DND-41 (cell line): ENCODE measurements at regions not wholly inside any gene's neighbourhood (a gene's known extent, or its start where the extent isn't known, plus 50 kb on each side); places are given as distances from the start of the nearest gene placed in this dataset.

ENCODE experiments used
- EZH2 ChIP-seq: IDR thresholded peaks from 3 replicates; pipeline ENCODE4 v1.6.1; 2012; ENCODE audit warnings: borderline replicate concordance, low read depth, mild to moderate bottlenecking, moderate library complexity, low read length, inconsistent platforms; ENCODE audit not compliant: severe bottlenecking
- TF ChIP-seq, protein P1 (sequence below): IDR thresholded peaks from 2 replicates; pipeline ENCODE4 v1.5.1; 2012; ENCODE audit warnings: borderline replicate concordance, low read length, moderate library complexity, mild to moderate bottlenecking; ENCODE audit not compliant: poor library complexity, severe bottlenecking; ENCODE audit errors: extremely low read depth

DNA sequence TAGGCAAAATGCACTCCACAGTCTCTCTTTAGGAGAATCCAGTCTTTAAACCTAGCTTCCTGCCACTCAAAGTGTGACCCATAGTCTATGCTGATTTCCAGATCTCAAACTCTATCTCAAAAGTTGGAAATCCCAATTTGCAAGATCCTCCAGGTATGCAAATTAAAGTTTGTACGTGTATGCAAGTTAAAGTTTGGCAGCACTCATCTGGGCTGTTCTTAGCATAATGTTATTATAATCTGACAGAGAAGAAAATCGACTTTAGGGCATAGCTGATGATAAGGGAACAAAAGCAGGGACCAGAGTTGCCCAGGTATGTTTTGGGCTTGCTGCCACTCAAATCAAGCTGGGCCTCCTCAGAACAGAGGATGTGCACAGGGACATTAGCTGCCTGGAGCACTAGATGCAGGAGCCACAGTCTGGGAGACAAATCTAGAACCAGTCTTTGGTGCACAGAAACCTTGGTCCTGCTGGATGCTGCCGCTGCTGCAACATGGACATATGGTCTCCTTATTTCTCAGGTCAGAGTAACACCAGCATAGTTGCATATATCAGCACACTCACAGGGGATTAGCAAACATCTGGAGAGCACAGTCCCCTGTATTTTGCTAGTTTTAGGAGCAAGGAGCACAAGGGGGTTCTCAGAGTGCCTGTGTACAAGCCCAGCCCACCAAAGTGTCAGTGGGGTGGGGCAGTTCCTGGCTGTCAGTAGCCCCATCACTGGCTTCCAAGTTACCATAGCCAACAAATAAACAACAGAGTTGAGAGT lies 242.6 kb downstream of the TTC32 start:
- TF ChIP-seq EZH2, result no peak
- TF ChIP-seq, protein P1, sequence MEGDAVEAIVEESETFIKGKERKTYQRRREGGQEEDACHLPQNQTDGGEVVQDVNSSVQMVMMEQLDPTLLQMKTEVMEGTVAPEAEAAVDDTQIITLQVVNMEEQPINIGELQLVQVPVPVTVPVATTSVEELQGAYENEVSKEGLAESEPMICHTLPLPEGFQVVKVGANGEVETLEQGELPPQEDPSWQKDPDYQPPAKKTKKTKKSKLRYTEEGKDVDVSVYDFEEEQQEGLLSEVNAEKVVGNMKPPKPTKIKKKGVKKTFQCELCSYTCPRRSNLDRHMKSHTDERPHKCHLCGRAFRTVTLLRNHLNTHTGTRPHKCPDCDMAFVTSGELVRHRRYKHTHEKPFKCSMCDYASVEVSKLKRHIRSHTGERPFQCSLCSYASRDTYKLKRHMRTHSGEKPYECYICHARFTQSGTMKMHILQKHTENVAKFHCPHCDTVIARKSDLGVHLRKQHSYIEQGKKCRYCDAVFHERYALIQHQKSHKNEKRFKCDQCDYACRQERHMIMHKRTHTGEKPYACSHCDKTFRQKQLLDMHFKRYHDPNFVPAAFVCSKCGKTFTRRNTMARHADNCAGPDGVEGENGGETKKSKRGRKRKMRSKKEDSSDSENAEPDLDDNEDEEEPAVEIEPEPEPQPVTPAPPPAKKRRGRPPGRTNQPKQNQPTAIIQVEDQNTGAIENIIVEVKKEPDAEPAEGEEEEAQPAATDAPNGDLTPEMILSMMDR, result no peak
